ENCODE measurements at regions not wholly inside any gene's neighbourhood (a gene's known extent, or its start where the extent isn't known, plus 50 kb on each side); places are given as distances from the start of the nearest gene placed in this dataset.

DNA sequence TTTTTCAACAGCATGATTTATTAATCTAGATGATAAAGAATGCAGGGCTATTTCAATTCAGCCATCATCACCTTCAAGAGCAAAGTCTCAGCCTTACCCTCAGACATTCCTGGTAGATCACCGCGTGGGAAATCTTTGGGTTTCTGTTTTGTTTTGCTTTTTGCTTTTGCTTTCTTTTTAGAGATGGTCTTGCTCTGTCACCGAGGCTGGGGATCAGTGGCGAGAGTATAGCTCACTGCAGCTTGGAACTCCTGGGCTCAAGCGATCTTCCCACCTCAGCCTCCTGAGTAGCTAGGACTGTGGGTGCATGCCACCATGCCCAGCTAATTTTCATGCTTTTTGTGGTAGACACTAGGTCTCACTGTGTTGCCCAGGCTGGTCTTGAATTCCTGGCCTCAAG is 289.7 kb downstream of the AJAP1 start:
- Mint-ChIP-seq H3K27ac (no peak overlapping the region), H3K4me1 (no peaks in the 10 kb centered on the region), H3K4me3 (no peak overlapping the region), H3K27me3 (ENCODE audit: low read depth) (peaks cover 36% of the 10 kb centered on the region), H3K36me3 (peaks cover 78% of the 10 kb centered on the region), H3K9me3 (peaks cover 79% of the 10 kb centered on the region)
- POLR2A ChIA-PET: no interaction called here
- CTCF ChIA-PET: no interaction called here
- DNase-seq (ENCODE audit: low spot score) (no peak), ATAC-seq (no peak)
- TF ChIP-seq CREM (CRISPR knock-in tag; IDR thresholded peaks at IDR 0.05) (no peak), RELA (CRISPR knock-in tag; IDR thresholded peaks at IDR 0.05; ENCODE audit: borderline replicate concordance) (no peak), EMX1 (CRISPR knock-in tag; IDR thresholded peaks at IDR 0.05) (no peak), JAZF1 (CRISPR knock-in tag; IDR thresholded peaks at IDR 0.05) (no peak), GABPB1 (CRISPR knock-in tag; IDR thresholded peaks at IDR 0.05) (no peak), GRHL2 (CRISPR knock-in tag; IDR thresholded peaks at IDR 0.05; ENCODE audit: insufficient replicate concordance, severe bottlenecking) (no peak), CBFB (CRISPR knock-in tag; IDR thresholded peaks at IDR 0.05; ENCODE audit: low read depth) (no peak), ZNF138 (CRISPR knock-in tag; conservative IDR thresholded peaks at IDR 0.05) (no peak), ZNF423 (CRISPR knock-in tag; IDR thresholded peaks at IDR 0.05) (no peak), IRF2 (CRISPR knock-in tag; IDR thresholded peaks at IDR 0.05; ENCODE audit: borderline replicate concordance, low read depth) (no peak), KAT7 (CRISPR knock-in tag; IDR thresholded peaks at IDR 0.05; ENCODE audit: borderline replicate concordance) (no peak), ZNF219 (CRISPR knock-in tag; IDR thresholded peaks at IDR 0.05; ENCODE audit: borderline replicate concordance) (no peak), ZNF263 (CRISPR knock-in tag; IDR thresholded peaks at IDR 0.05; ENCODE audit: low read depth) (no peak), ZNF671 (CRISPR knock-in tag; IDR thresholded peaks at IDR 0.05) (no peak), NR3C1 (CRISPR knock-in tag; conservative IDR thresholded peaks at IDR 0.05; ENCODE audit: low read depth) (no peak)
- TF ChIP-seq, protein P1, sequence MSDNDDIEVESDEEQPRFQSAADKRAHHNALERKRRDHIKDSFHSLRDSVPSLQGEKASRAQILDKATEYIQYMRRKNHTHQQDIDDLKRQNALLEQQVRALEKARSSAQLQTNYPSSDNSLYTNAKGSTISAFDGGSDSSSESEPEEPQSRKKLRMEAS (CRISPR knock-in tag; IDR thresholded peaks at IDR 0.05): no peak
- TF ChIP-seq, protein P2, sequence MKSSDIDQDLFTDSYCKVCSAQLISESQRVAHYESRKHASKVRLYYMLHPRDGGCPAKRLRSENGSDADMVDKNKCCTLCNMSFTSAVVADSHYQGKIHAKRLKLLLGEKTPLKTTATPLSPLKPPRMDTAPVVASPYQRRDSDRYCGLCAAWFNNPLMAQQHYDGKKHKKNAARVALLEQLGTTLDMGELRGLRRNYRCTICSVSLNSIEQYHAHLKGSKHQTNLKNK (CRISPR knock-in tag; IDR thresholded peaks at IDR 0.05): no peak

DNA sequence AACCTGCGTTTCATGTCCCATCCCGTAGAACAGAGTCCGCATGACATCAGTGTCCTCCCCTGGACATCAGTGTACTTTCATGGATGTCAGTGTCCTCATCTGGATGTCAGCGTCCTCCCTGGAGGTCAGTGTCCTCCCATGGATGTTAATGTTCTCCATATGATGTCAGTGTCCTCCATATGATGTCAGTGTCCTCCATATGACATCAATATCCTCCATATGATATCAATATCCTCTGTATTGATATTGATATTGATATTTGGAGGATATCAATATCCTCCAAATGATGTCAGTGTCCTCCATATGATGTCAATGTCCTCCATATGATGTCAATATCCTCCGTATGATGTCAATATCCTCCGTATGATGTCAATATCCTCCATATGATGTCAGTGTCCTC is 284.9 kb downstream of the AJAP1 start:
- H3K36me3 Mint-ChIP-seq: peaks cover 67% of the 10 kb centered on the region
- no peak overlapping the region for H3K4me3 Mint-ChIP-seq
- DNase-seq (ENCODE audit: low spot score) (no peak), ATAC-seq (no peak)
- no peaks in the 10 kb centered on the region for H3K4me1 Mint-ChIP-seq
- peaks cover 22% of the 10 kb centered on the region for H3K27me3 Mint-ChIP-seq (ENCODE audit: low read depth)
- ChIA-PET POLR2A (no interaction called here), CTCF (no interaction called here)
- no peak overlapping the region for H3K27ac Mint-ChIP-seq
- H3K9me3 Mint-ChIP-seq: peaks cover 78% of the 10 kb centered on the region
- TF ChIP-seq JAZF1 (CRISPR knock-in tag; IDR thresholded peaks at IDR 0.05): no peak
- TF ChIP-seq ESRRA (CRISPR knock-in tag; IDR thresholded peaks at IDR 0.05; ENCODE audit: borderline replicate concordance): no peak
- TF ChIP-seq, protein P3, sequence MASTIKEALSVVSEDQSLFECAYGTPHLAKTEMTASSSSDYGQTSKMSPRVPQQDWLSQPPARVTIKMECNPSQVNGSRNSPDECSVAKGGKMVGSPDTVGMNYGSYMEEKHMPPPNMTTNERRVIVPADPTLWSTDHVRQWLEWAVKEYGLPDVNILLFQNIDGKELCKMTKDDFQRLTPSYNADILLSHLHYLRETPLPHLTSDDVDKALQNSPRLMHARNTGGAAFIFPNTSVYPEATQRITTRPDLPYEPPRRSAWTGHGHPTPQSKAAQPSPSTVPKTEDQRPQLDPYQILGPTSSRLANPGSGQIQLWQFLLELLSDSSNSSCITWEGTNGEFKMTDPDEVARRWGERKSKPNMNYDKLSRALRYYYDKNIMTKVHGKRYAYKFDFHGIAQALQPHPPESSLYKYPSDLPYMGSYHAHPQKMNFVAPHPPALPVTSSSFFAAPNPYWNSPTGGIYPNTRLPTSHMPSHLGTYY (CRISPR knock-in tag; IDR thresholded peaks at IDR 0.05): no peak
- TF ChIP-seq ZNF138 (CRISPR knock-in tag; conservative IDR thresholded peaks at IDR 0.05): no peak
- no peak for TF ChIP-seq ZNF263 (CRISPR knock-in tag; IDR thresholded peaks at IDR 0.05; ENCODE audit: low read depth)
- TF ChIP-seq, protein P4, sequence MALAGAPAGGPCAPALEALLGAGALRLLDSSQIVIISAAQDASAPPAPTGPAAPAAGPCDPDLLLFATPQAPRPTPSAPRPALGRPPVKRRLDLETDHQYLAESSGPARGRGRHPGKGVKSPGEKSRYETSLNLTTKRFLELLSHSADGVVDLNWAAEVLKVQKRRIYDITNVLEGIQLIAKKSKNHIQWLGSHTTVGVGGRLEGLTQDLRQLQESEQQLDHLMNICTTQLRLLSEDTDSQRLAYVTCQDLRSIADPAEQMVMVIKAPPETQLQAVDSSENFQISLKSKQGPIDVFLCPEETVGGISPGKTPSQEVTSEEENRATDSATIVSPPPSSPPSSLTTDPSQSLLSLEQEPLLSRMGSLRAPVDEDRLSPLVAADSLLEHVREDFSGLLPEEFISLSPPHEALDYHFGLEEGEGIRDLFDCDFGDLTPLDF (CRISPR knock-in tag; IDR thresholded peaks at IDR 0.05): no peak
- no peak for TF ChIP-seq NR3C1 (CRISPR knock-in tag; conservative IDR thresholded peaks at IDR 0.05; ENCODE audit: low read depth)
- TF ChIP-seq FOXP1 (CRISPR knock-in tag; IDR thresholded peaks at IDR 0.05; ENCODE audit: borderline replicate concordance): no peak
- no peak for TF ChIP-seq CREB1 (CRISPR knock-in tag; IDR thresholded peaks at IDR 0.05)
- TF ChIP-seq, protein P5, sequence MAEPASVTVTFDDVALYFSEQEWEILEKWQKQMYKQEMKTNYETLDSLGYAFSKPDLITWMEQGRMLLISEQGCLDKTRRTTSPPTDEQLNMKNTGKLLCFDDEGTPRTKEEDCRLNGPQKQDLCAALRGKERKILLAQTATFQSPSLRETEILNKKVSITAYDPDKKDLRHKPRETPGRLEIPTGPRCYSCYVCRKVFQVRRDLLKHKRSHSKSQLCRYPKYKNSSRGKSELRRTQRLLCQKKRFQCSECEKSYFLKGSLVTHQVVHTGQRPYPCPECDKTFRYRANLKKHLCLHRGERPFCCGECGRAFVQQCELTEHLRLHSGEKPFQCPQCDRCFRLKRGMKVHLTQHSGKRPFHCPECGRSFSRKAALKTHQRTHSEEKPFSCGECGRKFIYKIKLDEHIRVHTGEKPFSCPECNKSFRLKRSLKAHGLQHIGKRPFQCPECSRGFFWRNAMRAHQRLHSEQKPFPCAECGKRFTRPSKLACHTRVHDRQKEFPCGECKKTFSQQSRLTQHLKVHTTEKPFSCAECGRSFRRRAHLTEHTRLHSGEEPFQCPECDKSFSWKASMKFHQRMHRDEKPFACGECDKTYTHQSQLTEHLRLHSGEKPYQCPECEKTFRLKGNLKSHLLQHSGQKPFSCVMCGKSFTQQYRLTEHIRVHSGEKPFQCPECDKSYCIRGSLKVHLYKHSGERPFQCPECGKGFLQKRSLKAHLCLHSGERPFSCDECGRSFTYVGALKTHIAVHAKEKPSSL (CRISPR knock-in tag; conservative IDR thresholded peaks at IDR 0.05): no peak
- TF ChIP-seq, protein P6, sequence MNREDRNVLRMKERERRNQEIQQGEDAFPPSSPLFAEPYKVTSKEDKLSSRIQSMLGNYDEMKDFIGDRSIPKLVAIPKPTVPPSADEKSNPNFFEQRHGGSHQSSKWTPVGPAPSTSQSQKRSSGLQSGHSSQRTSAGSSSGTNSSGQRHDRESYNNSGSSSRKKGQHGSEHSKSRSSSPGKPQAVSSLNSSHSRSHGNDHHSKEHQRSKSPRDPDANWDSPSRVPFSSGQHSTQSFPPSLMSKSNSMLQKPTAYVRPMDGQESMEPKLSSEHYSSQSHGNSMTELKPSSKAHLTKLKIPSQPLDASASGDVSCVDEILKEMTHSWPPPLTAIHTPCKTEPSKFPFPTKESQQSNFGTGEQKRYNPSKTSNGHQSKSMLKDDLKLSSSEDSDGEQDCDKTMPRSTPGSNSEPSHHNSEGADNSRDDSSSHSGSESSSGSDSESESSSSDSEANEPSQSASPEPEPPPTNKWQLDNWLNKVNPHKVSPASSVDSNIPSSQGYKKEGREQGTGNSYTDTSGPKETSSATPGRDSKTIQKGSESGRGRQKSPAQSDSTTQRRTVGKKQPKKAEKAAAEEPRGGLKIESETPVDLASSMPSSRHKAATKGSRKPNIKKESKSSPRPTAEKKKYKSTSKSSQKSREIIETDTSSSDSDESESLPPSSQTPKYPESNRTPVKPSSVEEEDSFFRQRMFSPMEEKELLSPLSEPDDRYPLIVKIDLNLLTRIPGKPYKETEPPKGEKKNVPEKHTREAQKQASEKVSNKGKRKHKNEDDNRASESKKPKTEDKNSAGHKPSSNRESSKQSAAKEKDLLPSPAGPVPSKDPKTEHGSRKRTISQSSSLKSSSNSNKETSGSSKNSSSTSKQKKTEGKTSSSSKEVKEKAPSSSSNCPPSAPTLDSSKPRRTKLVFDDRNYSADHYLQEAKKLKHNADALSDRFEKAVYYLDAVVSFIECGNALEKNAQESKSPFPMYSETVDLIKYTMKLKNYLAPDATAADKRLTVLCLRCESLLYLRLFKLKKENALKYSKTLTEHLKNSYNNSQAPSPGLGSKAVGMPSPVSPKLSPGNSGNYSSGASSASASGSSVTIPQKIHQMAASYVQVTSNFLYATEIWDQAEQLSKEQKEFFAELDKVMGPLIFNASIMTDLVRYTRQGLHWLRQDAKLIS (CRISPR knock-in tag; IDR thresholded peaks at IDR 0.05; ENCODE audit: borderline replicate concordance): no peak
- TF ChIP-seq, protein P7, sequence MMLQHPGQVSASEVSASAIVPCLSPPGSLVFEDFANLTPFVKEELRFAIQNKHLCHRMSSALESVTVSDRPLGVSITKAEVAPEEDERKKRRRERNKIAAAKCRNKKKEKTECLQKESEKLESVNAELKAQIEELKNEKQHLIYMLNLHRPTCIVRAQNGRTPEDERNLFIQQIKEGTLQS (CRISPR knock-in tag; conservative IDR thresholded peaks at IDR 0.05): no peak

All from WTC11 (cell line).